ENCODE measurements at regions not wholly inside any gene's neighbourhood (a gene's known extent, or its start where the extent isn't known, plus 50 kb on each side); places are given as distances from the start of the nearest gene placed in this dataset.

GRCh38 chr7:25707768-25708620 lies 444.0 kb upstream of the NFE2L3 start:
- no peak overlapping the region for H3K4me3 Mint-ChIP-seq

GRCh38 chr7:25710959-25711358 lies 441.0 kb upstream of the NFE2L3 start:
- H3K4me3 Mint-ChIP-seq: no peak overlapping the region
- ATAC-seq (replicated peaks) (no peak), DNase-seq (no peak)
- no peaks in the 10 kb centered on the region for H3K4me1 Mint-ChIP-seq
- H3K27me3 Mint-ChIP-seq: peaks cover 9 to 22% of the 10 kb centered on the region in 2 donors
- no peaks in the 10 kb centered on the region for H3K9me3 Mint-ChIP-seq
- no peaks in the 10 kb centered on the region for H3K36me3 Mint-ChIP-seq
- H3K27ac Mint-ChIP-seq: no peak overlapping the region

More at GRCh38 chr7:25707768-25708620, 444.0 kb upstream of the NFE2L3 start:
- no peak for ATAC-seq (replicated peaks)
- Mint-ChIP-seq H3K27ac (no peak overlapping the region), H3K9me3 (peaks cover 0 to 2% of the 10 kb centered on the region in 2 donors), H3K36me3 (no peaks in the 10 kb centered on the region), H3K4me1 (no peaks in the 10 kb centered on the region), H3K27me3 (peaks cover 3 to 20% of the 10 kb centered on the region in 2 donors)
- DNase-seq: no peak

GRCh38 chr7:25711940-25712339 lies 440.1 kb upstream of the NFE2L3 start:
- no peak overlapping the region for H3K27ac Mint-ChIP-seq
- H3K9me3 Mint-ChIP-seq: no peaks in the 10 kb centered on the region
- H3K4me3 Mint-ChIP-seq: no peak overlapping the region
- no peak for DNase-seq
- no peaks in the 10 kb centered on the region for H3K36me3 Mint-ChIP-seq
- H3K4me1 Mint-ChIP-seq: no peaks in the 10 kb centered on the region
- no peak for ATAC-seq (replicated peaks)
- peaks cover 13 to 22% of the 10 kb centered on the region in 2 donors for H3K27me3 Mint-ChIP-seq

GRCh38 chr7:25712500-25712899 lies 439.5 kb upstream of the NFE2L3 start:
- Mint-ChIP-seq H3K4me3 (no peak overlapping the region), H3K27me3 (peaks cover 17% of the 10 kb centered on the region in 2 donors), H3K27ac (no peak overlapping the region), H3K9me3 (no peaks in the 10 kb centered on the region), H3K4me1 (no peaks in the 10 kb centered on the region), H3K36me3 (no peaks in the 10 kb centered on the region)
- ATAC-seq (replicated peaks): no peak
- no peak for DNase-seq

- H3K27ac Mint-ChIP-seq: no peak overlapping the region
- DNase-seq: no peak
- H3K9me3 Mint-ChIP-seq: no peaks in the 10 kb centered on the region
- peaks cover 11 to 15% of the 10 kb centered on the region in 2 donors for H3K27me3 Mint-ChIP-seq
- no peaks in the 10 kb centered on the region for H3K4me1 Mint-ChIP-seq
- ATAC-seq (replicated peaks): no peak
- no peaks in the 10 kb centered on the region for H3K36me3 Mint-ChIP-seq
- H3K4me3 Mint-ChIP-seq: no peak overlapping the region
Observed at GRCh38 chr7:25714013-25714412, 438.0 kb upstream of the NFE2L3 start.

- ATAC-seq (replicated peaks) (no peak), DNase-seq (no peak)
- Mint-ChIP-seq H3K4me1 (no peaks in the 10 kb centered on the region), H3K27ac (no peak overlapping the region), H3K9me3 (no peaks in the 10 kb centered on the region), H3K4me3 (no peak overlapping the region), H3K27me3 (peaks cover 24 to 30% of the 10 kb centered on the region in 2 donors), H3K36me3 (no peaks in the 10 kb centered on the region)
Observed at GRCh38 chr7:25716421-25716820, 435.6 kb upstream of the NFE2L3 start.

GRCh38 chr7:25718596-25718995 lies 433.4 kb upstream of the NFE2L3 start:
- Mint-ChIP-seq H3K4me3 (no peak overlapping the region), H3K9me3 (no peaks in the 10 kb centered on the region), H3K27me3 (peaks cover 26 to 32% of the 10 kb centered on the region in 2 donors), H3K27ac (no peak overlapping the region), H3K36me3 (no peaks in the 10 kb centered on the region), H3K4me1 (no peaks in the 10 kb centered on the region)
- DNase-seq (no peak), ATAC-seq (replicated peaks) (no peak)

GRCh38 chr7:25719190-25719896 lies 432.7 kb upstream of the NFE2L3 start:
- ATAC-seq (replicated peaks) (no peak), DNase-seq (no peak)
- Mint-ChIP-seq H3K4me1 (no peaks in the 10 kb centered on the region), H3K27ac (no peak overlapping the region), H3K4me3 (no peak overlapping the region), H3K9me3 (no peaks in the 10 kb centered on the region), H3K27me3 (peaks cover 26 to 32% of the 10 kb centered on the region in 2 donors), H3K36me3 (no peaks in the 10 kb centered on the region)

GRCh38 chr7:25720427-25720826 lies 431.6 kb upstream of the NFE2L3 start:
- H3K4me3 Mint-ChIP-seq: no peak overlapping the region
- no peaks in the 10 kb centered on the region for H3K9me3 Mint-ChIP-seq
- no peaks in the 10 kb centered on the region for H3K36me3 Mint-ChIP-seq
- peaks cover 24 to 26% of the 10 kb centered on the region in 2 donors for H3K27me3 Mint-ChIP-seq
- no peak overlapping the region for H3K27ac Mint-ChIP-seq
- DNase-seq (no peak), ATAC-seq (replicated peaks) (no peak)
- H3K4me1 Mint-ChIP-seq: no peaks in the 10 kb centered on the region

GRCh38 chr7:25722856-25723255 lies 429.1 kb upstream of the NFE2L3 start:
- Mint-ChIP-seq H3K4me3 (no peak overlapping the region), H3K36me3 (no peaks in the 10 kb centered on the region), H3K4me1 (no peaks in the 10 kb centered on the region), H3K27me3 (peaks cover 15 to 31% of the 10 kb centered on the region in 2 donors), H3K9me3 (no peaks in the 10 kb centered on the region), H3K27ac (no peak overlapping the region)
- no peak for ATAC-seq (replicated peaks)
- DNase-seq: no peak

GRCh38 chr7:25725451-25725850 lies 426.5 kb upstream of the NFE2L3 start:
- peaks cover 13 to 17% of the 10 kb centered on the region in 2 donors for H3K27me3 Mint-ChIP-seq
- no peaks in the 10 kb centered on the region for H3K4me1 Mint-ChIP-seq
- H3K9me3 Mint-ChIP-seq: no peaks in the 10 kb centered on the region
- no peak for ATAC-seq (replicated peaks)
- no peak for DNase-seq
- H3K4me3 Mint-ChIP-seq: no peak overlapping the region
- no peak overlapping the region for H3K27ac Mint-ChIP-seq
- no peaks in the 10 kb centered on the region for H3K36me3 Mint-ChIP-seq

GRCh38 chr7:25726170-25726780 lies 425.7 kb upstream of the NFE2L3 start:
- Mint-ChIP-seq H3K27me3 (peaks cover 9 to 10% of the 10 kb centered on the region in 2 donors), H3K4me1 (no peaks in the 10 kb centered on the region), H3K36me3 (no peaks in the 10 kb centered on the region), H3K27ac (no peak overlapping the region), H3K4me3 (no peak overlapping the region), H3K9me3 (no peaks in the 10 kb centered on the region)
- DNase-seq (no peak), ATAC-seq (replicated peaks) (no peak)

- ATAC-seq (replicated peaks) (no peak), DNase-seq (no peak)
- Mint-ChIP-seq H3K9me3 (no peaks in the 10 kb centered on the region), H3K4me3 (no peak overlapping the region), H3K27ac (no peak overlapping the region), H3K4me1 (no peaks in the 10 kb centered on the region), H3K27me3 (peaks cover 6 to 7% of the 10 kb centered on the region in 2 donors), H3K36me3 (no peaks in the 10 kb centered on the region)
Observed at GRCh38 chr7:25726781-25727311, 425.2 kb upstream of the NFE2L3 start.

GRCh38 chr7:25727446-25727845 lies 424.6 kb upstream of the NFE2L3 start:
- ATAC-seq (replicated peaks) (no peak), DNase-seq (no peak)
- peaks cover 6 to 7% of the 10 kb centered on the region in 2 donors for H3K27me3 Mint-ChIP-seq
- no peaks in the 10 kb centered on the region for H3K9me3 Mint-ChIP-seq
- no peaks in the 10 kb centered on the region for H3K36me3 Mint-ChIP-seq
- H3K27ac Mint-ChIP-seq: no peak overlapping the region
- H3K4me1 Mint-ChIP-seq: no peaks in the 10 kb centered on the region
- no peak overlapping the region for H3K4me3 Mint-ChIP-seq

All from stimulated activated naive B cell treated with anti-CD40 and anti-IgM and Interleukin-4, amounts not matched to agents 10 μg/mL and 1 μg/mL and 100 μg/mL, for 72 hours (primary cell).